Neural progenitor cell (in vitro differentiated cells): ENCODE measurements at regions not wholly inside any gene's neighbourhood (a gene's known extent, or its start where the extent isn't known, plus 50 kb on each side); places are given as distances from the start of the nearest gene placed in this dataset.

Experiments
- CTCF ChIP-seq: fragments of 200-600 bp; sonication (generic); IDR thresholded peaks from 2 replicates; pipeline ENCODE4 v1.5.1; 2017; ENCODE audit warnings: antibody characterized with exemption, mild to moderate bottlenecking
- EZH2 ChIP-seq: fragments of 200-600 bp; sonication (generic); IDR thresholded peaks from 2 replicates; pipeline ENCODE4 v1.6.1; 2017; ENCODE audit warnings: antibody characterized with exemption, mild to moderate bottlenecking, moderate library complexity
- EZH2phosphoT487 ChIP-seq: fragments of 200-600 bp; sonication (generic); IDR thresholded peaks from 2 replicates; pipeline ENCODE4 v1.6.1; 2017; ENCODE audit warnings: antibody characterized with exemption

DNA sequence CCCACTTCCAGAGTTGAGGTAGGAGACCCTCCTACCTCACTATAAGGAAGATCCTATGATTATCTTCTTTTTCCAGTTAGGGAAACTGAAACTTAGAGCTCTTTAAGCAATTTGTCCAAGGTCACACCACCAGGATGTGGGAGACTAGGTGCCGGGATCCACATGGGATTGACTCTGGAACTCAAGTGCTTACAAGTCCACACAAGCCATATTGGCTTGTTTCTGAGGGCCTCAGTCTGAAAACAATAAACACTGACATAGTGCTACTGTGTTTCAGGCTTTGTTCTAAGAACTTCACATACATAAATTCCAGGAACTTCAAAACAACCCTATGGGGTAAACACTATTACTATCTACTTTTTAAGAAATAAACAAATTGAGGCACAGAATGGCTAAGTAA lies 481.3 kb downstream of the ZSWIM6 start:
- TF ChIP-seq CTCF (no peak), EZH2 (no peak), EZH2phosphoT487 (no peak)
